GM12864 (cell line): ENCODE measurements at regions not wholly inside any gene's neighbourhood (a gene's known extent, or its start where the extent isn't known, plus 50 kb on each side); places are given as distances from the start of the nearest gene placed in this dataset.

Experiments
- DNase-seq: peaks from one replicate; pipeline ENCODE4 v3.0.0-alpha.2; 2011; ENCODE audit warnings: low read depth
- H3K4me3 ChIP-seq: 2 replicates; pipeline ENCODE4 v1.5.1; 2011; ENCODE audit warnings: mild to moderate bottlenecking, low read depth, low read length, control low read depth
- TF ChIP-seq, protein P1 (sequence below): IDR thresholded peaks from 2 replicates; pipeline ENCODE4 v1.5.1; 2011; ENCODE audit warnings: low read depth, mild to moderate bottlenecking, moderate library complexity, low read length, control low read depth, inconsistent platforms; ENCODE audit errors: missing control alignments

DNA sequence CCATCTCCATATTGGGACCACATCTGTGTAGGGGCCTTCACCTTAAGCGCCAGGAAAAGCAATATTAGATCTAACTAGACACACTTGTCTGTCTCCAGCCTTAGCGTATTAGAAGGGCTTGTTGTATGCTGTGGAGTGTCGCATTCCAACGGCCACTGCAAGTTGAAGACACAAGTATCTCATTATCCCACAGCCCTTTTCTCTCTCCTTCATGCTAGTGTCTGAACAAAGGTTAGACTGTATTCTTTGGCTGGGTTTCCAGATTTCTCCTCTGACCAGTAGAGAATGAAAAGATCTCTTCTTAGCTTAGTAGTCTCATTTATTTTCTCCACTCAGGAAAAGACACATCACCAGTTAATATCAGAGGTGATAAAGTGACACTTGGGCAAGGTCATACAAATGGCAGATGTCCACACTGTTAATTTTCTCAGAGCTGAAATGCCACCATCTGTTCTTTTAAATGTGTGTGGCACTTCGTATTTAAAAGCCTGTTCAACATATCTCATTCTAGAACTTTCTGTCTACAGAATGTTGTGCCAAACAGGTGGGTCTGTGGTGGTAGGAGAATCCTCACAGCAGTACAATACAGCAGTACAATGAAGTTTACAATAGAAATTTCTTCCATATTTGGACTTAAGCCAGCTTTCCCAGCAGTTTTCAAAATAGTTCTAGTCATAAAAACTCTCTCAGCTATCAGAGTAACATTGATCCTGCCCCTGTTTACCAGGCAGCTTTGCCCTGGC is 94.0 kb upstream of the ITGA6 start:
- TF ChIP-seq, protein P1, sequence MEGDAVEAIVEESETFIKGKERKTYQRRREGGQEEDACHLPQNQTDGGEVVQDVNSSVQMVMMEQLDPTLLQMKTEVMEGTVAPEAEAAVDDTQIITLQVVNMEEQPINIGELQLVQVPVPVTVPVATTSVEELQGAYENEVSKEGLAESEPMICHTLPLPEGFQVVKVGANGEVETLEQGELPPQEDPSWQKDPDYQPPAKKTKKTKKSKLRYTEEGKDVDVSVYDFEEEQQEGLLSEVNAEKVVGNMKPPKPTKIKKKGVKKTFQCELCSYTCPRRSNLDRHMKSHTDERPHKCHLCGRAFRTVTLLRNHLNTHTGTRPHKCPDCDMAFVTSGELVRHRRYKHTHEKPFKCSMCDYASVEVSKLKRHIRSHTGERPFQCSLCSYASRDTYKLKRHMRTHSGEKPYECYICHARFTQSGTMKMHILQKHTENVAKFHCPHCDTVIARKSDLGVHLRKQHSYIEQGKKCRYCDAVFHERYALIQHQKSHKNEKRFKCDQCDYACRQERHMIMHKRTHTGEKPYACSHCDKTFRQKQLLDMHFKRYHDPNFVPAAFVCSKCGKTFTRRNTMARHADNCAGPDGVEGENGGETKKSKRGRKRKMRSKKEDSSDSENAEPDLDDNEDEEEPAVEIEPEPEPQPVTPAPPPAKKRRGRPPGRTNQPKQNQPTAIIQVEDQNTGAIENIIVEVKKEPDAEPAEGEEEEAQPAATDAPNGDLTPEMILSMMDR, result no peak
- DNase-seq, result no peak
- no peak overlapping the region for H3K4me3 ChIP-seq

DNA sequence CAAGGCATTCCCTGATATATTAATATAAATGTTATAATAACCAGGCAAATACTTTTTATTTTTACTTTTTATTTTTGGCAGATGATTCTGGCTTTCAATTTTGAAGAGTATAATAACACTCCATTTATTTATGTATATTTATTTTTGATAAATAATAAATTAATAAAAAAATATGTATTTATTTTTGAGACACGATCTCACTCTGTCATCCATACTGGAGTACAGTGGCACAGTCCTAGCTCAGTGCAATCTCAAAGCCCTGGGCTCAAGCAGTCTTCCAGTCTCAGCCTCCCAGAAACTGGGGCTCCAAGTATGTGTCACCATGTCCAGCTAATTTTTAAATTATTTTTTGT is 93.4 kb upstream of the ITGA6 start:
- TF ChIP-seq, protein P1, result no peak
- no peak for DNase-seq
- no peak overlapping the region for H3K4me3 ChIP-seq

DNA sequence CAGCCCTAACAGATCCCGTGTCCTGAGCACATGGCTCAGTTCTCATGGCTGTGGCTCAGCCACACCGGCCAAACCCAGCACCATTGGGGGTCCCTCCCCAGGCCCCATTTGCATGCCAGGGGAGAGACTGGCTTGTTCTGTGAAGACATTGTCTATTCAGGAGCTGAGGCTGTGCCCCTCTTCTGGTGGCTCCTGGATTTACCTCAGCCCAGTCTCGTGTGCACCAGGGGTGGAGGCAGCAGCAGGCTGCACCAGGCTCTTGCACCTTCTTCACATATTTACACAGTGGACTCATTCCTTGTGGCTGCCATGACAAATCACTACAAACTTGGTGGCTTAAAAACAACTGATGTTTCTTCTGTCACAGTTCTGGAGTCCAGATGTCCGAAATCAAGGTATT is 92.4 kb upstream of the ITGA6 start:
- DNase-seq, result no peak
- TF ChIP-seq, protein P1, result no peak

DNA sequence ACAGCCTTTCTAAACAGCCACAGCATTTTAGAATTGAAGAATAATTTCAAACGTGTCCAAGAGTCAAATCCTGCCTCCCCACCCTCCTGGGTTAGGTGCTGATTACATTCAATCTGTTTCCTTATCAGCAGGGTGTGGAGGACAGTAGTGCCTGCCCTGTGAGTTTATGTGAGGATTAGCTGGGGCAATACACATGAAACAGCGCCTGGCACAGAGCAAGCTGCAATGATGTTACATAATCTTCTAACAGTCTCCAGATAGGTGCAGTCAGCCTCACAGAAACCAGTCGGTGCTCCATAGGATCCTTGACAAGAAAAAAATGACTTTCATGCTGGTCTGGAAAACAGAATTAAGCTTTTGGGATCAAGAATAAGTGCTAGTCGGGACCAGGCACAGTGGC is 91.7 kb upstream of the ITGA6 start:
- H3K4me3 ChIP-seq, result no peak overlapping the region
- no peak for DNase-seq
- TF ChIP-seq, protein P1, result no peak

More for the DNA sequence above, 92.4 kb upstream of the ITGA6 start:
- no peak overlapping the region for H3K4me3 ChIP-seq

DNA sequence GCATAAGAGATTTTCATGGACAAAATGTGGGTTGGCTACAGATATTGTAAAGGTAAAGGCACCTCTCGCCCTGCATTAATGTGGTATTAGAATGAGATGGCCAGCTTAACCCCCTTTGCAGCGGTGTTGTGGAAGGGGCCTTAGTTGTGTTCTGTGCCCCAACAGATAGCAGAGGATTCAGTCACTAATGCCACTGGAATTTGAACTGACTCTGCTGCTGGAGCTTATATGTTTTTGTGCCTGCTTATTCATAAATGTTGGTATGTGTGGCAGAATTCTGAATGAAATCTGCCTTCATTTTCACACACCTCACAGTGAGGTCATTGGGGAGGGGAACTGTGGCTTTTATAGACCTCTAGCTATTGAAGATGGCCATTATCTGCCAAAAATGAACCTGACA is 90.7 kb upstream of the ITGA6 start:
- TF ChIP-seq, protein P1, result no peak
- DNase-seq, result no peak
- H3K4me3 ChIP-seq, result no peak overlapping the region

DNA sequence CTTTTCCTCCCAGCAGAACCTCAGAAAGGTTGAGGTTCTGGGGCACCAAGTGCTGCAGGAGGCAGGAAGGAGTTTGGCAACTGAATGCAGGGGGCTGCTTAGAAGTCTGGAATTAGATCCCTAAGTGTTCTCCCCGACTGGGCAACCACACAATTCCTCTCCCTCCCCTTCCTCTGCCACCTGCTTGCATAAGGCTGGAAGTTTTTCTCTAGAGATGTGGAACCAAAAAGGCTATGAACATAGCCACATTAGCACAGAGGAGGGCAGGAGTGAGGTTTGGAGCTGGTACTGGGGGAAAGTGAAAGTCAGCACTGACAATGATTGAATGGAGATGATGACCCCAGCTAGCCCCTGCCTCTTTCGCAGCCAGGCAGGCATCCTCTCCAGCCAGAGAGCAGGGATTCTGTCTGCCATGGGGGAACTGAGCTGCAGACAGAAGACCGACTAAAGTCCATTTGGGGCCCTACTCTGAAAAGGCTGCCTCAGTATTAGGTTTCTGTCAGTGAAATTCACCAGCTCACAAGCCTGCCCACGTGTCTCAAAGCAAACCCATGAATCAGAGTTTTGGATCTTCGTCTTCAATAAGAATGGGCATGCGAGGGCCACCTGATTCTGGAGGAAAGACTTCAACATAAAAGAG is 87.9 kb upstream of the ITGA6 start:
- H3K4me3 ChIP-seq, result no peak overlapping the region
- DNase-seq, result no peak

More for the DNA sequence above, 87.9 kb upstream of the ITGA6 start:
- TF ChIP-seq, protein P1, result no peak
